GM21576 (cell line): ENCODE measurements at regions not wholly inside any gene's neighbourhood (a gene's known extent, or its start where the extent isn't known, plus 50 kb on each side); places are given as distances from the start of the nearest gene placed in this dataset.

ENCODE experiments used
- ATAC-seq: cut with Tn5 transposase; IDR thresholded peaks from one replicate; pipeline ENCODE4 v1.9.1; 2021; ENCODE audit warnings: mild to moderate bottlenecking, moderate library complexity; ENCODE audit not compliant: unreplicated experiment

DNA sequence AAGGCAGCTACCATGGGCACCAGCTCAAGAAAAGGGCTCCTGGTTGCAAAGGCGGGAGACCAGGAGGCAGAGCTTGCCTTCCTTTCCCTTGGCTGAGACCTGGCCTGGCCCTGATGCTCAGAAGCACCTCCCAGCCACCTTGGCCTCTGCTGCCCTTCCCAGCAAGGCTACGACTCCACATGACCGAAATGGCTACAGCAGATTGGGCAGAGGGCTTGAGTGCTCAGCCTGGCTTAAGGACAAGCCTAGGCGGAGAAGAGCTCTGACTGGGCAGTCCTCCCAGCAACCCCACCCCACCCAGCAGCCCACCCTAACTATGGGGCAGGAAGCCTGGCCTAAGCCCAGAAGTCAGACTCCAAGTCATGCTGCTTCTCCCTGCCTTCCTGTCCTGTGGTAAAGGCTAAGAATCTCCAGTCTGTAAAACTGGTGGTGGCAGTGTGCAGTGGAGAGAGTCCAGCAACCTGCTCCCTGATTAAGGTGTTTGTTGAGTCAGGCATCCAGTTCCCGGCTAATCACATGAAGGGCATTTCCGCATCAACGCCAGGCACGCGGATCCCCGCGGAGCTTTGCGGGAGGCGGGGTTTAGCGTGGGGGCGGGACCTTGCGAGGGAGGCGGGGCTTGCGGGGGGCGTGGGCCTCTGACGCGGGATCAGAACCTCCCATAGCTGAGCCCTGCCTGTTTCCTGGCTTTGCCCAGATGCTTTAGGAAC lies 256.0 kb downstream of the BCL11A start:
- no peak for ATAC-seq

DNA sequence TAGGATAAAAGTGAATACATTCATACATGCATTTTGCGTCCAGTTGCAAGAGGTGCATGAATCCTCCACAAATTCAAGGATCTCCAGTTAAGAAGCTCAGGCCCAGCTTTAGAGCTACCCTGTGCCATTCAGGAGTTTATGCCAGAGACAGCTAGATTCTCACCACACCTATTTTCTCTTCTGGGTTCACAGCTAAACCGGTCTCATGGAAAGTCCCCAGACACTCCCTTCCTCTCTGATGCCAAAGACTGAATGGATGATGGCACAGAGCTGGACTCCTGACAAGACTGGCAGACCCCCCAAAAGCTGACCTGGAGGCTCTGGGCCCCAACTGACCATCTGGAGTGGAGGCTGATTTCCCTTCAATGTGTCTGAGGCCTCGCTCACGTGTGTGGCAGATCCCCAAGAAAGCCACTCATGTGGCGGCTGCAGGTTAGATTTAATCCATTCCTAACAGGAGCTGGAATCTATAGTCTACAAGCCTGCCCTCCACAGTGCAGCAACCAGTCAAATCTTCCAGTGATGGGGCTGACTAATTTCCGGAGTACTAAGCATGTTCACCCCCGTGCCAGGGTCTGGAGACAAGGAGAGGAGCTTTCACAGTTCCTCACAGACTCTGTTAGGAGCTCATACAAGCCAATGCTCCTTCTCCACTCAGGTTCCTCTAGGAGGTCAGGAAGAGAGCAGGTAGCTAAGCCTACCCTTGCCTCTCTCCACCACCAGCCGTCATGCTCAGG lies 257.1 kb downstream of the BCL11A start:
- no peak for ATAC-seq

DNA sequence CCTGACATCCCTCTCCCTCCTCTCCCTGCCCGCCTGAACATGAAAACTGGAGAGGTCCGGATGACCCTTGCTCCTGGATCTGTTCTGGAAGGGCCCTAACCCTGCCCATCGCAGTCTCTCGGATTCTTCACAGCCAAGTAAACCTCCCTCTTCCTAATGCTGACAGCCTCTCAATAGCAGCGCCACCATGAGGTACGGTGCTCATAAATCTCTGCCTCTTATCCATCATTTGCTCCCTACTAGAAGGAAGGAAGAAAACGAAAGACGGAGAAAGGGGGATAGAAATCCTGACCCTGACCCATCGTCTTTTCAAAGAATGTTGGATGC lies 257.9 kb downstream of the BCL11A start:
- ATAC-seq = no peak

DNA sequence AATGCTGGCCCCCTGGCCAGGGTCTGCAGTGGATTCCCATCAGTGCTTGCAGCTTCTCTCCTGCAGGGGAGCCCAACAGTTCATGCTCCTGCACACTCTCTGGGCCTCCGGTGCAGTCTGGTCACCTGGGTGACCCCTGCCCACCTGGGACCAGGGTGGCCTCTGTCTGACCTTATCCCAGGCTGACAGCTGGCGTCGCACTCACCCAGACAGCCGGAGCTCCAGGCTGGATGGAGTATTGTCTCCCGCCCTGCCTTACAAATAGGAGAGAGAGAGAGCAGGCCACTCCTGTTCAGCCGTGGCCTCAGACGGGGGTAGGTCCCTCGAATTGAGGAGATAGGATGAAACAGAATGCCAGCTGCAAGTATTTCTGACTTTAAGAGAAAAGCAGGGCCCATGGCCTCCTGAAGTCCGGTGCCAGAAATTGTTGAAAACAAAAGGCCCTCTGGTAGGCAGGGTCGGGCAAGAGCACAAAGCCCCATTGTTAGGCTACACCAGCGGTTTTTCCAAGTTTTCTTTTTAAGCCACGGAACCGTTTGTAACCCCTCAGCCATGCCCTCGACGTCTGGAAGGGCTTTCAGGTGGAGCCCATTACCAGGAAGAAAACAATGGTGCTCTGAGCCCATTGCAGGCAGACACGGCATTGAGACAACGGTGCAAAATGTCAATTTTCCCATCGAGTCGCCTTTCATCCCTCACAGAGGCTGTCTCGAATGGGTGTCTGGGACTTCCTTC lies 258.4 kb downstream of the BCL11A start:
- ATAC-seq = no peak

DNA sequence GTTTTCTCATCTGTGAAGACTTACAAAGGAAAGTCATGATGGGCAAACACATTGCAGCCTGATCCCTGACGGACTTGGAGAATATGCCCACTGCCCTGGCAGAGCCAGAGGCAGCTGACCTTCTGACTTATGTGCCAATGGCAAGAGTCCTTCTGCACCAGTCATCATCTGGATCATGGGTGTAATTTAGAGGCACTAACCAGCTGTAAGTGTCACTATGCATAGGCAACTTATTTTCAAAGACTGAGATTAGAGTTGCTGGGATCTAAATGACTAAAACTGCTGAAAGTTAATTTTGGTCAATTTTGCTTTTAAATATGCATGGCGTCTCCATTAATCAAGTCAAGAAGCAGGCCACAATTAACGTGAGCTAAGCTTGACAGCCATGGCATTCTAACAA lies 261.2 kb downstream of the BCL11A start:
- no peak for ATAC-seq

DNA sequence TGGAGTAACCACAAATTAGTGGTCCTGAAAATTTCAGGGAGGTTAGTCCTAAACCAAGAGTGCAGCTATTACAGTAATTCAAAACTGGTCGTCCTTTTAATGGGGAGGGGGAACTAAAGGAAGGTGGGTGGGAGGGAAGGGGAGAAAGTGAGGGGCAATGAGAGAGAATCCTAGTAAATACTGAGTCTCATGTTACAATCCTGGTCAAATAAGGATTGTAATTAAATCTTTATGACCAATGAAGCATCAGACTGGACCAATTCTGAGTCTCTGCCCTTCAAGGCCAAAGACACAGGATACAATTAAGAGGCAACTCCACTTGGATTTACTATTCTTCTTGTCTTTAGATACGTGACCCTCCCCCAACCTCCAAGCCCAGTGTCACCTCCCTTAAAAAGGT lies 262.9 kb downstream of the BCL11A start:
- no peak for ATAC-seq

DNA sequence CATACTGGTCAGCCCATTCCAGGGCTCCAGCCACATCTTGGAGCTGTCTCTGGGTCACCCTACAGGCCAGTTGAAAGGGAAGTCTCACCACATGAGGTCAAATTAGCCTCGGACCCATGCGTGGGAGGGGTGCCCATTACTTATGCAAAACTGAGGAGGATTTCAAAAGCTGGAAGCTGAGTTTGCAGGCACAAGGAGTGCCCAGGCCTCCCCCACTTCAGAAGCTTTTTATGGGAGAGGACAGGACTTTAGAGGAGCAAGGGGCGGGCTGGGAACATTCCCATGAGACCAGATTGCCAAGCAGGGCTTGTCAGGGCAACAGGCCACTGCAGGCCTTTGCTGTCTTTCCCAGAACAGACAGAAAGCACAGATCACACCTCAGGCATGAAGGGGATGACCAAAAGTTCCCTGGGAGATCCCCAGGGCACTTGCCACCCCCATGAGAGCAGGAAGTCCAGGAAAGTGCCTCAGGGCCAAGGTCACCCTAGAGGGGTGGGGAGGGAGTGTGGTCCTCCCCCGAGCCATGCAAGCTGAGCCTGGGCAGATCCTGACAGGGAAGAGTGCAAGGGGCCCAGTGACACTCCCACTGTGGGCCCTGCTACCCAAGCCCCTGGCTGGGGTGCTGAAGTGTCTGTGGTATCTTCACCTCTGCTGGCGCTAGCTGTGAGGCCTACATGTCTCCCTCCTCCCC lies 267.7 kb downstream of the BCL11A start:
- ATAC-seq = no peak

DNA sequence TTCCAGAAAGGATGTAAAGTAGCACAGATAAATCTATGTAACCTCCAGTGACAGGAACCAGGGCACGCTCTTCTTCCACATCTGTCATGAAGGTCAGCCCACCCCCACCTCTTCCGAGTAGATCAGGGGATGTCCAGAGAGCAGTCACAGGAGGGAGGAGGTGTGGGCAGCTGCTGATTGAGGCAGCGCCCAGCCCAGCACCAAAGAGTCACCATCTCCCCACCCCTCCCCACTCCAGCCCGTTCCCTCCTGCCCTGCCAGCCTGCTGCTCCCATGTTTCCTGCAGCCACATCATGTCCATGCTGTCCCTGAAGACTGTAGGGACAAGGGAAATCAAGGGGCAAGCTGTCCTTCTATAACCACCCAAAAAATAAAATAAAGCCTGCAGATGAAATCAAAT lies 269.8 kb downstream of the BCL11A start:
- no peak for ATAC-seq

DNA sequence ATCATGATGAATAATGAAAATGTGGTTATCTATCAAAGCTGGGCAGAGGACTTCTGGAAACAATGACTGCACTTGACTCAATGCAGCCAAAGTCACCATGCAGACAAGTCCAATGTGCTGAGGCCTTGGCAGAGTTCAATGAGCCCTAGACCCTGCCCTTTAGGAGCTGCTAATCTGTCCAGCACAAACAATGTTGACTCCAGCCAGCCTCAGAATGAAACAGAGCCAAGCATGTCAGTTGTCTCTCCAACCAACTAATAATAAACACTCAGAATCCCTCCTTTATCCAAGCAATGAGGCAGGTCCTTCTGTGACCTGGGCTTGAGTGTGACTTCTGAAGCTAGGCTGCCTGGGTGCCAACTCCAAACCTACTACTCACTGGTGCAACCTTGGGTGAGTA lies 270.6 kb downstream of the BCL11A start:
- ATAC-seq = no peak

DNA sequence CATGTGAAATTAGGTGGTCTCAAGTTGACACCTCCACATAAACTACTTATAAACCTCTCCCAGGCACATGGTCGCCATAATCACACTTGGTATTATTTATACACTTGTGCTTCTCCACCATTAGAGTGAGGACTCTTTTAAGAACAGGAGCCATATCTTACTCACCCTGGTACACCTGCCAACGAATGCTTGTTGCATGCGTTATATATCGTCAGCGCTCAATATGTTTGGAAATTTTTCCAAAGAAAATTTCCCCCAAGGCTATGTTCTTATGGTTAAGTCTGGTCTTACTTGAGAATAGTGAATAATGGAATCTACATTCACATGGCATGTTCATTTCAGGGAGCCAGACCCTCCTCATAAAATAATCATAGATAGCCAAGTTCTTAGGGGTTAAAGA lies 271.7 kb downstream of the BCL11A start:
- ATAC-seq = no peak

DNA sequence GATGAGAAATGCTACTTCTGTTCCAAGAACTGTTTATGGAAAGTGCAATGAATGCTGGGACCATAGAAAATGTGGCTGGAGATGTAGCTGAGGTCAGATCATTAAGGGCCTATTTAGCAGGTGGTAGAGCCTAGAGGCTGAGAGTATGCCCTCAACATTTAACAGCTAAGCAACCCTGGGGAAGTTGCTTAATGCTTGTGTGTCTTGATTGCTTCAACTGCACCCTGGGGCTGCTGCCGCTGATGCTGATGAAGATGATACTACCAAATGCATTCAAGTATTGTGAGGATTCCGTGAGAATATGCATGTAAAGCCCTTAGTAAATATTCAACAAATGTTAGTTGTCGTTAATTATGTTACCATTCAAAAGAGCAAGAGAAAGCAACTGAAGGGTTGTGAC lies 273.2 kb downstream of the BCL11A start:
- no peak for ATAC-seq

DNA sequence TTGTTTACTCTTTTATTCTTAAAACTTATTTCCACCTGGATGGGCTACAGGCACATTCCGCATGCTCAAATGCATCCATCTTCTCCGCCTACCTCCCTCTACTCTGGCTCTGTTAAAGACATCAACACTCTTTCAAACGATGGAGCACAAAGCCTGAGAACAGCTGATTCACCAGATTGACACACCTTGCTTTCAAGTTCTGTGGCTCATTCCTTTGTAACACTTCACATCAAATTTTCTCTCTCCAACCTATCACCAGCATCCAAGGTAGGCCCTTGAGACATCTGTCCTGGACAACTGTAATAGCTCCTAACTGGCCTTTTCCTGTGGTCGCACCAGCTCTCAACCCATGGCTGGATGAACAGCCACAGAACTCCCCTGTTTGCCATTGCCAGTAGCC lies 274.5 kb downstream of the BCL11A start:
- no peak for ATAC-seq

DNA sequence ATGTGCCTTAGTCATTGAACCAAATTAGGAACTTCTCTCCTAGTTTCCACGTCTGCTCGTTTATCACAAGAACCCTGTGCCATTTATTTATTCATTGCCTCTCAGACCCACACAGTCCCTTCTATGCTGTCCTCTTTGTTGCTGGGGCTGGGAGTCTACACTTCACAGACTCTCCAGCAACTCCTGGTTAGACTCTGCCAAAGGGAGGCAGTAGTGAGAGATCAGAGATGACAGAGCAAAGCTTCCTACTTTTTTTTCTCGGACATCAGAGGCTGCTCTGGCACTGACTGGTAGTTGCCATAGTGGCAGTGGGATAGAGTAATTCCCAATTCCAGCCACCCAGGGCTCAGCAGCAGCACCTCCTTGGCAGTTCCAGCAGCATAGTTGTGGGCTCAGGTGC lies 277.5 kb downstream of the BCL11A start:
- ATAC-seq = no peak

DNA sequence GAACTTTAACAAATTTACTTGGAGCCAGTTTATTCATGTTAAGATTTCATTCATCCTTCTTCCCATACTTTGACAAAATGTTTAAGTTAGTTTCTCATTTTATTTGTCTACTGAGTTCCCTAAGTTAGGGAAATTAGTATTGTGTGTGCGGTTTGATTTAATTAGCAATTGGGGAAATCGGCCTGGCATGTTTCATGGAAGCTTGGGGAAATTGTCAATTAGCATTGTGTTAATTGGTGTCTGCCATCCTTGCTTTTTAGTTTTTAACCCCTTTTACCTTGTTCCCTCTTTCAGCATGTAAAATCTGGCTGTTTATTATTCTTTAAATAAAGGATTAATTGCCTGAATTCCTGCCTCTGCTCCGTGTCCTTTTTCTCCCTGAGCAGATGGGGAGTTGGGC lies 279.6 kb downstream of the BCL11A start:
- no peak for ATAC-seq

DNA sequence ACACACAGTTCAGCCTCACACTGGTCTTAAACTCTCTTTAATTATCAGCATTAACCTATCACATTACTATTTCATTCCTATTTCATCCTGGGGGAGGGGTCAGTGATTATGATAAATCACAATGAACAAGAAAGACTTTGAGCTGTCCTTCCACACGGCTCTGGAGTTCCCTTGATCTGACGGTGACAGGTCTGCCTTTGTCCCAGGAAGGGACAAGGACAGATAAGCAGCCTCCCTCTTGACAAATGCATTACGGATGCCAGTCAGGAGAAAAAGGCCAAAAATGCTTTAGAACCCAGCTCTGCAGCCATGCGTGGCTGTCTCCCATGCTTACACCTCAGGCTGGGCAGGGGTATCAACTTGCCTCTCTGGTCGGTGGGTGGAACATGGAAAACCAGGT lies 281.7 kb downstream of the BCL11A start:
- ATAC-seq = no peak

DNA sequence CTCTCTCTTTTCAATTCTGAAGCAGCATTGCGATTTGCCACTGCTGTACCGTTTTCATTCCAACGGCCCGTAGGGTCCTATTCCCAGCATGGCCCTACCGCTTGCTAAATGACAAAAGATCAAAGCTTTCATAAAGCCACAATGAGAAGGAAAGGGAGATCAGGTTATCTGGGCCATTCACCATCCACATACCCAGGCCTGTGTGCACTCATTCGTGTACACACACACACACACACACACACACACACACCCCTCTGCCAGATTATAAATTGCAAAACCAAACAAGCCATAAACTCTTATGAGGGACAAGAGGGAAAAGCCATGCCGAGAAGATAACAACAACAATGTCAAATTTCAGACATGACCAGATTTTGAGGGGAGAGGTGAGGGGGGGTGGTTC lies 282.3 kb downstream of the BCL11A start:
- no peak for ATAC-seq

DNA sequence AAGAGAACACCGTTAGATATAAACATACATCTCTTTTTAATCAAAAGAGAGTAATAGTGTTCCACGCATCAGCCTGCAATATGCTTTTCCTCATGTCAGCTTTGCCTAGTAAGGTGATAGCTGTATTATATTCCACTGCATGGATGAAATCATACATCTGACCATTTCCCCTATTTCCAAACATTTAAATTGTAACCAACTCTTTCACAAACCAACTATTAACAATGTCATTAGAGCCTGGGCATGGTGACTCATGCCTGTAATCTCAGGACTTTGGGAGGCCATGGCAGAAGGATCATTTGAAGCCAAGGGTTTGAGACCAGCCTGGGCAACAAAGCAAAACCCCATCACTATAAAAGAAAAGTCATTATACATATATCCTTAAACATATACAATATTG lies 284.8 kb downstream of the BCL11A start:
- ATAC-seq = no peak

DNA sequence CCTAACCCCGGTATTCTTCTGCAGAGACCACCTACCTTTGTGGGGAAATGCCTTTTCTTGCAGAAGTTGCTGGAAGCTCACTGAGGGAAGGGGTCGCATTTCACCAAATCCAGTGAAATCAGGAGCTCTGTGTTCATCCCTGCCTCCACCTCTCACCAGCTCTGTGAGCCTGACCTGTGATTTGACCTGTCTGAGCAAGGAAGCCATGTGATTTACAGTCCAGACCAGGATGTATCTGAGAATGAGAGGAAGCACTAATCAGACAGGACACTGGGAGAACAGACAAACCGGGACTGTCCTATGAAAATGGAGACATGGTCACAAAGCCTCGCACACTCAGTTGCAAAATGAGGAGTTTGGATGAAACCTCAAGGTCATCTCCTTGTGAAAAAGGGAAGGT lies 285.4 kb downstream of the BCL11A start:
- ATAC-seq = no peak

DNA sequence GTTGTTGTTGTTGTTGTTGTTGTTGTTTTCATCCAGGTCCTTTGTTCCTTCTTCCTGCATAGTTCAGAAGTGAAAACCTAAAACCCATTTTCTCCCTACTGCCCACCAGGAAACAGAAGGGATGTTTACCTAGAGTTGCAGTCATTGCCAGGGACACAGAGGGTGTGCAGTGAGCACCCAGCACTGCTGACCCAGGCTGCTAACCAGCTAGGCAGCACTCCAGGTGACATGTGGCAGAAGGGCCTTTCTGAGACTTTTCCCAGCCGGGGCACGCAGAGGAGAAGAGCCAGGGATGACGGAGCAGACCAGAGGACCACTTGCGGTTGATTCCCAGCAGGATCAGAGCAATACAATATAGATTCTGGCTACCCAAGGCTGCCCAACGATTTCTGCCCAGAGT lies 286.3 kb downstream of the BCL11A start:
- no peak for ATAC-seq

DNA sequence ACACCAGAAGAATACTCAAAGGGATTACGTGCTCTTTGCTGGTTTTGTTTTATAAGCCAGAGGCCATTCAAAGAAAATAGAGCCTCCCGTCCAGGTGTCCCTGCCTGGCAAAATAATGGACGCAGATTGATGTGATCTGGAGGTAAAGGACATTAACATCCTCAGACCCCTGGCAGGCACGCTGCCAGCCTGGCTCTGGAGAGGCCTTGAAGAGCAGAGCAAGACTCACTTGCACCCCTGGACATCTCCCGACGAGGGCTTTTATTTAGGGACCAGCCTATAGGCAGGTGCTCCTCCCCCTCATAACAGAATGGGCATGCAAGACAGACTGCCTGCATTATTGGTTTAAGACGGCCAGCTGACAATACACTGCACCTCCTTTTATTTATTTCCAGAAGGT lies 291.3 kb downstream of the BCL11A start:
- no peak for ATAC-seq

DNA sequence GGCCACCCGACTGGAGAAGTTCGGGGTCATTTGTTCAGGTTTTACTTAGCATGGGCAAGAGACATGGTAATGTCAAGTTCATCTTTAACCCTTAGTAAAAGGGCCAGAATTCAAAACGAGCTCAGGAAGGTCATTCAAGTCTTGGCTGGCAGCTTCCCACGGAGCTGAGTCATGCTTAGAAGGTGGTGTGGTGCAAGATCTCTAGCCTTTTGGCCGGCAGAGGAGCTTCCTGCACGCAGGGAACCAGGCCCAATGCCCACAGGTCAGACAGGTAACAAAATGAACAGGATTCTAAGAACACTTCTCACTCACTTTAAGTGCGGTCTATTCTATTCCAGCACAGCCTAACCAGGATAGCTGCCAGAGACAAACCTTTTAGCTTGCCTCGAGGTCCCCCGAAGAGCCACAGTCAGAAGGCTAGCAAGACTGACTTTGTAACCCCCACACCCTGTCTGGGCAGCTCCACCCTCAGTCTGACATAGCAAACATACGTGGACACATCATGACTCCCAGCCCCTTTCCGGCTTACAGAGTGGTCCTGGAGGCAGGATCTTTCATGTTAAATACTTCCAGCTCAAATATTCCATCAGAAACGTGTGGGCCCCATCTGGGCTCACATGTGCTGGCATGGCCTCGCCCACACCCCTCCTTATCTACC lies 292.7 kb downstream of the BCL11A start:
- ATAC-seq = no peak
